HG02885 (cell line): ENCODE measurements at regions not wholly inside any gene's neighbourhood (a gene's known extent, or its start where the extent isn't known, plus 50 kb on each side); places are given as distances from the start of the nearest gene placed in this dataset.

ENCODE experiments used
- ATAC-seq: cut with Tn5 transposase; IDR thresholded peaks from one replicate; pipeline ENCODE4 v1.9.1; 2021; ENCODE audit warnings: mild to moderate bottlenecking; ENCODE audit not compliant: unreplicated experiment, poor library complexity

DNA sequence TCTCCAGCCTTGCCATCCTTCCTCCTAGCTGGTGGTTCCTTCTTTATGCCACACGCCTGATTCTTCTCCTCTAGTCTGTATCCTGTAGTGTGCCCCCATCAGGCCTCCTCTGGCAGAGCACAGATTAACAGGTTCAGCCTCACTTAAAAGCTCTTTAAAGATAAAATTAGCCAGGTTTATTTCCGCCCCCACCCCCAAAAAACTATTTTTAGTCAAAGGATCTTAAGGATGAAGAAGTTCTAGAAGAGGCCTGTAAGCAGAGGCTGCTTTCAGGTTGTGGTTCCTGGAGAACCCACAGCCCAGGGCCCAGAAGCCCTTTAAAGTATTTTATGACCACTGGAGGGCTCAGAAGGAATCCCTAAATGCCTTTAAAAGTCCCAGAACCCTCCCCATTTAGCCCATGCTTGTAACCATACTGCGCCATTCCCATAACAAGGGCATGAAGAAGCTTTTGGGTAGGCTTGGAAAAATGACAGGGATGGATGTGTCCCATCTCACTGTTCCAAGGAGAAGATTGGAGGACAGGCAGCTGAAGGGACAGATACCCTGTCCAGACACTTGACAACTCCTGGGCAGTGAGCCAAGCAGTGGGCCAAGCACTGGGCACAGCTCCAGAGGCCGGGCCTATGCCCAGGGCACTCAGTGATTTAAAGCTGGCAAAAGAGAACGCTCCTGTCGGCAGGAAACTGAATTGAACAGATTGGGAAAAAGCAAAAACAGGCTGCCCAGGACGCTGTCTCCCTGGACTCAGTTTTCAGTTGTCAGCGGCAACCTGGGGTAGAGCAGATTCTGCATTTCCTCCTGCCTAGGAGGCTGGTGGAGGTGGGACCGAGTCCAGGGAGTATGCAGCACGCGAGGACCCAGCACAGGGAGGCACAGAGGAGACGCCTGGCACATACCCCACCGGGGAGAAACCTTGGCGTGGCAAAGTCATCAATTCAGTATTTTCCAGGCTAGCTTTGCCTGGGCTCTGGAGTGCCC, 106.3 kb upstream of the SSBP2 start:
- no peak for ATAC-seq

- ATAC-seq: no peak
These were observed 104.7 kb upstream of the SSBP2 start for GRCh38 chr5:81855591-81855990.

GRCh38 chr5:81854915-81855314, 104.0 kb upstream of the SSBP2 start:
- no peak for ATAC-seq

- ATAC-seq: no peak
These were observed 103.6 kb upstream of the SSBP2 start for GRCh38 chr5:81854485-81854884.

GRCh38 chr5:81853030-81853357, 102.1 kb upstream of the SSBP2 start:
- no peak for ATAC-seq

DNA sequence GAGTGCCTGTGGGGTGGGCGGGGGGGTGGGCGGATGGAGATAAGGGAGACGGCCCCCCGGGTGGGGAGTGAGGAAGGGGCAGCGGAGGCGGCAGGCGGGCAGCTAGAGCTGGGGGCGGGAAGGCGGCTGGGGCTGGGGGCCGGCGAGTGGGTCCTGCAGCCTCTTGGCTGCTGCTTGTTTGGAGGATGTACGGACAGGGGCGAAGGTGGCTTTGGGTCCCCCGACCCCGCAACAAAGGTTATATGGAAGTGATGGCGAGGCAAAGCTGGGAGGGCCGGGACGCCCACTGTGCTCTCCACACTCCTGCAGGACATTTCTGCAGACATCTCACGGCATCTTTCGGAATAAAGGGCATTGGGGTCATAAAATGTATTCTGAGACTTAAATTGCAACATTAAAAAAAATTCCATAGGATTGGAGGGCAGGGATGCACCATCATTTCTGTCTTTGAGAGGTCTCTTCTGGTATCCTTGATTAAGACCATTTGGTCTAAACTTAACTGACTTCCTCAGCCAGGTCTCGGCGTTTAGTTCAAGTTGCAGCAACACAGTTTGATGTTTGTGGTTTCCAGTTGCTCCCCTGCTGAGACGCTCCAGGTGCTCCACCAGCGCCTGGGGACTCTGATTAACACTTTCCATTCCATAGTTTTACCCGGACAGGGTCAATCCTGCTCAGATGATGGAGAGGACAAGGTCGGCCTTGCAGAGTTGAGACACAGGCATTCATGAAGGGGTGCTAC, 101.6 kb upstream of the SSBP2 start:
- no peak for ATAC-seq

DNA sequence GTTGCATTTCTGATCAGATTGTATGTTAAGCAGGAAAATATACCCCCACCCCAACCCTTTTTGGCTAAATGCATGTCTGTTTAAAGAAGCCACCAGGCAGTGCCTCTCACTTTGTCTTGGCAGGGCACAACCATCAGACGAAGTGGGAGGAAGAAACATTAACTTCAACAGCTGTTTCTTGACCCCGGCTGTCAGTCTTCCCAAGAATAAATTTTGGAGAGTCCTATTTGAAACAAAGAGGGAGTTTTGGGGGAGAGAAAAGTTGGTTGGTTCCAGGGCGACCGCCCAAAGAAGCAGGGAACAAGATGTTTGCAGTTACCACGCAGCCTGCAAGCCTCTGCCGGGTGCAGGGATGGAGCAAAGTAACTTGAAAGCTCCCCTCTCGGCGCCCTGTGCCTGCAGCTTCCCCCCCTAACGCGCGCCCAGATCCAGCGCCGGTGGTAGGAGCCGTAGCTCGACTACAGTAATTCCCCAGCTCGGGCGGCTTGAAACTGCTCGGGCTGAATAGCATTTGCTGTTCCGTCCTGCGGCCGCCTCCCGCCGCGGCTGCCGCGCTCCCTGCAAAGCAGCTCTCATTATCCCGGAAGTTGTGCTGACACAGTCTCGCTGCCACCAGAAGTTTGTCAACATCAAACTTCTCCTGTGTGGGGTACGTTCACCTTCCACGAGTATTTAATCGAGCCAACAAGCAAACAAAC, 100.7 kb upstream of the SSBP2 start:
- peak; percentile 88 for ATAC-seq

GRCh38 chr5:81850501-81851357, 99.8 kb upstream of the SSBP2 start:
- no peak for ATAC-seq

DNA sequence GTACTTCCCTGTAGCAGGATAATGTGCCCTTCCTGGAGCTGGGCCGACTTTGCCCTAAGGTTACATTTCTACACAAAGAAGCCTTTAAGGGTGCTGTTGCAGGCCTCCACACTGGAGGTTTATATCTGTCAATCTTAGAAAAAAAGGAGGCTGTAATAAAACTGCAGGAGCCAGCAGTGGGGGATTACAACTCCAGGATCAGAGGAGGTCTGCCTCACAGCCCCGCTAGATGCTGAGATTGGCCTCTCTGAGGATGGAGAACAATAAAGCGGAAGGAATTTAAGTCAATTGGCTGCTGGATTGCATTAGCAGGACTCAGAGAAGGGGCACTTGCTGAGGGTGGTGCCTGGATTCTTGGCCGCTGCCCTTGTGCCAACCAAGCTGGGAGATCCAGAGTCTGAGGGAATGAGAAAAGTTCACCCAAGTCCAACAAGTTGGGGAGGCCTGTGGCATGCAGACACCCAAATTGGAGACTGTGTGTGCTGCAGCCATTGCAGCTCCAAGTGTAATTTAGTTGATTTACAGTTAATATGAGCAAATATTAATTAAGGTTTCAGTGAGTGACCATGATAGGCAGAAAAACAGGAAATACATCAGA, 99.0 kb upstream of the SSBP2 start:
- no peak for ATAC-seq

GRCh38 chr5:81848362-81848880, 97.5 kb upstream of the SSBP2 start:
- no peak for ATAC-seq

DNA sequence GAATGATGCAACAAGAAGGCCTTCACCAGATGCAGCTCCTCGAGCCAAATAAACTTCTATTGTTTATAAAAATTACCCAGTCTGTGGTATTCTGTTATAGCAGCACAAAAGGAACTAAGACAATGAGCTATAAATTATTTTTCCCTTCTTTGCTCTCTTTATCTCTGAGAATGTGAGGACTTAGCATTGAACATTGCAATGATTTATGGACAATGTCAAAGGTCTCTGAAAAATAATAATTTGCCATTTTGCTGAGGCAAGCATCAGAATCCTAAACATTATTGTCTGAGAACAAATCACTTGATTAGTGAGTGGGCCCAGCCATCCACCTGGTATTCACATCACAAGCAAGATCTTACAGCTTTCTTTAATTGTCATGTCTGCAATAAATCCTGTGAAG, 95.4 kb upstream of the SSBP2 start:
- no peak for ATAC-seq

- ATAC-seq: no peak
These were observed 92.9 kb upstream of the SSBP2 start for GRCh38 chr5:81843845-81844244.

DNA sequence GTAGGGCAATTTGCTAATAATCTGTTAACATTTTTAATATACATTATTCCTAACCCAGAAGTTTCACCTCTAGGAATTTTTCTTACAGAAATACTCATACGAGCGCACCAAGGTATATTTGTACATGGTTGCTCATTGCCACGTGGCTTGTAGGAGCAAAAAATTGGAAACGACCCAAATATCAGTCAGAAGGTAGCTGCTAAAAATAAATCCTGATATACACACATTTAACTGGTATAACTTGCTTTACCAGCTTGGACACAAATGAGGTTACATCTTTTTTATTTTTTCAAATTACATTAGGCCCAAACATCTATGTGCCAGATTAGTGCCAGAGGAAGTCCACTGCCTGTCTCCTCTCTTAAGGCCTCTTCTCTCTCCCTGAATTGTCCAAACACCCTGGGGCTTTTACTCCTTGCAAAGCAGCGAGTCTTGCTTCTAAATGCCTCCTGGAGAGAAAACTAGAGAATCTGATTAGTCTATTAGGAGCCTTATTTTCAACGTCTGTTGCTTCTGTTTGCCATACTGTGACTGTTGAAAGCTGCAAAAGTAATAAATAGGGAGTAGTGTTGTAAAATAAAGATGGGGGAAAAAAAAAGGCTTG, 92.0 kb upstream of the SSBP2 start:
- ATAC-seq: no peak

DNA sequence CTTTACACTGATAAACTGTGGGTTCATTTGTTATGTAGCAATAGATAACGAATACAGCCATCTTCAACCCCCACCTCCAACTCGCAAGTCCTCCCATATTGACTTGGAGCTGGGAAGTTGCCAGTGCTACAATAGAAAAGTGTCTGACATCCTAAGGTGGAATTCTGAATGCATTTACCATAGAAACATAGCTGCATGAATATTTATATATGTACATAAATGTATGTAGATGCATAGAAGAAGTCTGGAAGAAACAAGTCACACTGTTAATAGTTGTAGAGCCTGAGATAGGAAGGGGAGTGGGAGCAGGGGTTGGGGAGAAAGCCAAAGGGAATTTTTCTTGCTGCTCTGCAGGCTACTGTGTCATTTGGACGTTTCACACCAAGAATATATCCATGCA, 88.1 kb upstream of the SSBP2 start:
- no peak for ATAC-seq

GRCh38 chr5:81838307-81838906, 87.5 kb upstream of the SSBP2 start:
- ATAC-seq: peak; percentile 78

GRCh38 chr5:81837667-81838306, 86.9 kb upstream of the SSBP2 start:
- no peak for ATAC-seq

- no peak for ATAC-seq
These were observed 85.0 kb upstream of the SSBP2 start for GRCh38 chr5:81835814-81836367.
